Vagina (tissue), 2 donors: ENCODE measurements at regions not wholly inside any gene's neighbourhood (a gene's known extent, or its start where the extent isn't known, plus 50 kb on each side); places are given as distances from the start of the nearest gene placed in this dataset.
"Not testable (repeated sequence)": the region's sequence is repeated elsewhere in the genome, so short reads cannot be mapped to it uniquely, and the experiment has no call there.

Experiments used
- DNase-seq, 2 donors: peaks; one replicate each; pipeline ENCODE4 v3.0.0-alpha.2; 2017; ENCODE audit errors: extremely low spot score in 2 of 2
- H3K27ac ChIP-seq: fragments of 200-600 bp; sonication (generic); one replicate; pipeline ENCODE4 v1.5.1; 2019
- H3K27me3 ChIP-seq: fragments of 200-600 bp; sonication (generic); one replicate; pipeline ENCODE4 v1.5.1; 2019
- H3K36me3 ChIP-seq, 2 donors: fragments of 200-600 bp; sonication (generic); one replicate each; pipeline ENCODE4 v1.5.1; 2017 to 2019
- H3K4me1 ChIP-seq: fragments of 200-600 bp; sonication (generic); one replicate; pipeline ENCODE4 v1.5.1; 2019
- H3K4me3 ChIP-seq, 2 donors: fragments of 200-600 bp; sonication (generic); 1 replicate in 1 of 2; 2 replicates in 1 of 2; pipeline ENCODE4 v1.5.1; 2016 to 2019
- H3K9me3 ChIP-seq: fragments of 200-600 bp; sonication (generic); one replicate; pipeline ENCODE4 v1.5.1; 2019
- CTCF ChIP-seq, 3 experiments: fragments of 450-650 bp in 2 of 3; fragments of 200-600 bp in 1 of 3; sonication (generic) in 1 of 3; IDR thresholded peaks; one replicate each; pipeline ENCODE4 v1.5.1; 2017 to 2019; ENCODE audit warnings: antibody characterized with exemption in 3 of 3, mild to moderate bottlenecking in 2 of 3, moderate library complexity in 2 of 3
- POLR2A ChIP-seq, 2 donors: fragments of 450-650 bp; IDR thresholded peaks; one replicate each; pipeline ENCODE4 v1.6.1; 2017; ENCODE audit warnings: antibody characterized with exemption in 2 of 2, mild to moderate bottlenecking in 2 of 2, moderate library complexity in 2 of 2
- POLR2AphosphoS5 ChIP-seq, 2 donors: sonication (generic); formaldehyde crosslinking; IDR thresholded peaks; one replicate each; pipeline ENCODE4 v1.9.0; 2017; ENCODE audit warnings: antibody characterized with exemption in 2 of 2, mild to moderate bottlenecking in 2 of 2, low read depth in 1 of 2; ENCODE audit not compliant: insufficient read depth in 1 of 2
- intact Hi-C: fragments of 100-400 bp; cut with DNase I; formaldehyde crosslinking; loops from one replicate; pipeline ENCODE4 v1.15.1; 2023

- no peak overlapping the region for H3K27ac ChIP-seq
- no peaks in the 10 kb centered on the region for H3K9me3 ChIP-seq
- no peaks in the 10 kb centered on the region for H3K4me1 ChIP-seq
- no peak overlapping the region for H3K4me3 ChIP-seq
- DNase-seq: no peak
- TF ChIP-seq POLR2A (IDR thresholded peaks at IDR 0.05) (no peak), CTCF (IDR thresholded peaks at IDR 0.05) (no peak), POLR2AphosphoS5 (IDR thresholded peaks at IDR 0.05; ENCODE audit: insufficient read depth in 1 of 2, low read depth in 1 of 2) (no peak)
- H3K36me3 ChIP-seq: no peaks in the 10 kb centered on the region
- no peaks in the 10 kb centered on the region for H3K27me3 ChIP-seq
- intact Hi-C loops: no loop called here
These were observed 1456.1 kb upstream of the ACVR2A start for GRCh38 chr2:146388757-146389156.

- H3K9me3 ChIP-seq: no peaks in the 10 kb centered on the region
- H3K4me3 ChIP-seq: no peak overlapping the region
- H3K27ac ChIP-seq: no peak overlapping the region
- H3K36me3 ChIP-seq: no peaks in the 10 kb centered on the region
- intact Hi-C loops: no loop called here
- no peaks in the 10 kb centered on the region for H3K27me3 ChIP-seq
- DNase-seq: no peak
- H3K4me1 ChIP-seq: no peaks in the 10 kb centered on the region
- no peak for TF ChIP-seq POLR2AphosphoS5 (IDR thresholded peaks at IDR 0.05; ENCODE audit: insufficient read depth in 1 of 2, low read depth in 1 of 2)
These were observed 1458.7 kb upstream of the ACVR2A start for GRCh38 chr2:146386096-146386495.

GRCh38 chr2:146385031-146385430 lies 1459.8 kb upstream of the ACVR2A start:
- Histone ChIP-seq H3K36me3 (no peaks in the 10 kb centered on the region), H3K27ac (no peak overlapping the region), H3K4me3 (no peak overlapping the region), H3K9me3 (no peaks in the 10 kb centered on the region), H3K27me3 (no peaks in the 10 kb centered on the region), H3K4me1 (no peaks in the 10 kb centered on the region)
- no peak for TF ChIP-seq POLR2A (IDR thresholded peaks at IDR 0.05)
- intact Hi-C loops: no loop called here
- no peak for DNase-seq

- H3K36me3 ChIP-seq: no peaks in the 10 kb centered on the region
- TF ChIP-seq POLR2A (IDR thresholded peaks at IDR 0.05) (no peak), POLR2AphosphoS5 (IDR thresholded peaks at IDR 0.05; ENCODE audit: insufficient read depth in 1 of 2, low read depth in 1 of 2) (no peak), CTCF (IDR thresholded peaks at IDR 0.05) (no peak)
- H3K27ac ChIP-seq: no peak overlapping the region
- DNase-seq: no peak
- no peak overlapping the region for H3K4me3 ChIP-seq
- no peaks in the 10 kb centered on the region for H3K4me1 ChIP-seq
- no peaks in the 10 kb centered on the region for H3K9me3 ChIP-seq
- intact Hi-C loops: no loop called here
- no peaks in the 10 kb centered on the region for H3K27me3 ChIP-seq
These were observed 1468.2 kb upstream of the ACVR2A start for GRCh38 chr2:146376511-146377064.

- no peak for DNase-seq
- Histone ChIP-seq H3K9me3 (no peaks in the 10 kb centered on the region), H3K27ac (no peak overlapping the region), H3K4me3 (no peak overlapping the region), H3K4me1 (no peaks in the 10 kb centered on the region), H3K27me3 (no peaks in the 10 kb centered on the region), H3K36me3 (no peaks in the 10 kb centered on the region)
- intact Hi-C loops: no loop called here
- no peak for TF ChIP-seq POLR2AphosphoS5 (IDR thresholded peaks at IDR 0.05; ENCODE audit: insufficient read depth in 1 of 2, low read depth in 1 of 2)
- no peak for TF ChIP-seq CTCF (IDR thresholded peaks at IDR 0.05)
- TF ChIP-seq POLR2A (IDR thresholded peaks at IDR 0.05): no peak
These were observed 1470.3 kb upstream of the ACVR2A start for GRCh38 chr2:146374505-146374904.

GRCh38 chr2:146371364-146371763 lies 1473.5 kb upstream of the ACVR2A start:
- H3K27ac ChIP-seq, intact Hi-C loops, DNase-seq, H3K4me3 ChIP-seq, H3K4me1 ChIP-seq, H3K36me3 ChIP-seq, H3K9me3 ChIP-seq, H3K27me3 ChIP-seq: not testable (repeated sequence)

GRCh38 chr2:146370826-146371225 lies 1474.0 kb upstream of the ACVR2A start:
- no peaks in the 10 kb centered on the region for H3K9me3 ChIP-seq
- no peak for DNase-seq
- H3K36me3 ChIP-seq: no peaks in the 10 kb centered on the region
- H3K27ac ChIP-seq: no peak overlapping the region
- intact Hi-C loops: no loop called here
- TF ChIP-seq POLR2A (IDR thresholded peaks at IDR 0.05) (no peak), CTCF (IDR thresholded peaks at IDR 0.05) (no peak), POLR2AphosphoS5 (IDR thresholded peaks at IDR 0.05; ENCODE audit: insufficient read depth in 1 of 2, low read depth in 1 of 2) (no peak)
- no peaks in the 10 kb centered on the region for H3K27me3 ChIP-seq
- H3K4me1 ChIP-seq: no peaks in the 10 kb centered on the region
- no peak overlapping the region for H3K4me3 ChIP-seq
